Lower leg skin (tissue), 3 donors: ENCODE measurements at regions not wholly inside any gene's neighbourhood (a gene's known extent, or its start where the extent isn't known, plus 50 kb on each side); places are given as distances from the start of the nearest gene placed in this dataset.

Experiments used
- CTCF ChIP-seq, 3 donors: fragments of 450-650 bp; IDR thresholded peaks; one replicate each; pipeline ENCODE4 v1.5.1; 2016; ENCODE audit warnings: antibody characterized with exemption in 3 of 3, mild to moderate bottlenecking in 3 of 3, moderate library complexity in 2 of 3
- POLR2A ChIP-seq, 2 donors: fragments of 450-650 bp; IDR thresholded peaks; one replicate each; pipeline ENCODE4 v1.6.1; 2016 to 2017; ENCODE audit warnings: antibody characterized with exemption in 2 of 2, mild to moderate bottlenecking in 1 of 2, moderate library complexity in 1 of 2

- no peak for TF ChIP-seq POLR2A (IDR thresholded peaks at IDR 0.05)
- no peak for TF ChIP-seq CTCF (IDR thresholded peaks at IDR 0.05)
Observed at GRCh38 chr19:29884044-29884443, 58.0 kb upstream of the URI1 start.
